ENCODE measurements at regions not wholly inside any gene's neighbourhood (a gene's known extent, or its start where the extent isn't known, plus 50 kb on each side); places are given as distances from the start of the nearest gene placed in this dataset.

- TF ChIP-seq CTCF (conservative IDR thresholded peaks at IDR 0.05) (peak; percentile 35; the same call in 1 of the 2 replicates), EZH2 (IDR thresholded peaks at IDR 0.05; ENCODE audit: low read depth) (no peak)
Observed at GRCh38 chr15:23823508-23823907, 136.4 kb upstream of the NDN start.

Measured in PC-9 (cell line).